H9 (cell line): ENCODE measurements at regions not wholly inside any gene's neighbourhood (a gene's known extent, or its start where the extent isn't known, plus 50 kb on each side); places are given as distances from the start of the nearest gene placed in this dataset.

Experiments used
- DNase-seq: peaks from one replicate; pipeline ENCODE4 v3.0.0-alpha.2; 2017
- H2AFZ ChIP-seq: one replicate; pipeline ENCODE4 v1.6.1; 2013; ENCODE audit warnings: mild to moderate bottlenecking, low read length, control low read depth, moderate library complexity
- H2AK5ac ChIP-seq: 2 replicates; pipeline ENCODE4 v1.6.1; 2013; ENCODE audit warnings: low read length, control low read depth, mixed read lengths; ENCODE audit not compliant: insufficient read length
- H2BK120ac ChIP-seq: one replicate; pipeline ENCODE4 v1.6.1; 2013; ENCODE audit warnings: low read depth, mild to moderate bottlenecking, low read length, control low read depth, inconsistent platforms; ENCODE audit not compliant: poor library complexity, severe bottlenecking
- H2BK12ac ChIP-seq: 2 replicates; pipeline ENCODE4 v1.6.1; 2013; ENCODE audit warnings: low read length, control low read depth, mixed read lengths, low read depth; ENCODE audit not compliant: insufficient read length
- H2BK15ac ChIP-seq: 2 replicates; pipeline ENCODE4 v1.6.1; 2013; ENCODE audit warnings: low read depth, low read length, control low read depth
- H2BK20ac ChIP-seq: one replicate; pipeline ENCODE4 v1.6.1; 2013; ENCODE audit warnings: low read depth, mild to moderate bottlenecking, low read length, control low read depth, inconsistent platforms; ENCODE audit not compliant: poor library complexity, severe bottlenecking
- H2BK5ac ChIP-seq: 2 replicates; pipeline ENCODE4 v1.6.1; 2013; ENCODE audit warnings: low read length, control low read depth, mixed read lengths; ENCODE audit not compliant: insufficient read length
- H3K14ac ChIP-seq: 2 replicates; pipeline ENCODE4 v1.6.1; 2013; ENCODE audit warnings: low read length, control low read depth; ENCODE audit not compliant: insufficient read depth
- H3K18ac ChIP-seq: 2 replicates; pipeline ENCODE4 v1.6.1; 2013; ENCODE audit warnings: low read depth, mild to moderate bottlenecking, mixed read lengths, low read length, control low read depth; ENCODE audit not compliant: insufficient read length
- H3K23ac ChIP-seq: 2 replicates; pipeline ENCODE4 v1.6.1; 2013; ENCODE audit warnings: low read length, control low read depth, mixed read lengths, low read depth; ENCODE audit not compliant: insufficient read length
- H3K23me2 ChIP-seq: 2 replicates; pipeline ENCODE4 v1.6.1; 2013; ENCODE audit warnings: low read depth, mild to moderate bottlenecking, mixed read lengths, low read length, control low read depth; ENCODE audit not compliant: insufficient read length, poor library complexity, severe bottlenecking
- H3K27ac ChIP-seq: 2 replicates; pipeline ENCODE4 v1.5.1; 2013; ENCODE audit warnings: low read length, control low read depth, mixed read lengths, low read depth; ENCODE audit not compliant: insufficient read length
- H3K27me3 ChIP-seq: 2 replicates; pipeline ENCODE4 v1.6.1; 2013; ENCODE audit warnings: low read length, control low read depth, inconsistent platforms; ENCODE audit not compliant: insufficient read depth
- H3K4ac ChIP-seq: 2 replicates; pipeline ENCODE4 v1.6.1; 2013; ENCODE audit warnings: low read depth, mild to moderate bottlenecking, control low read depth, inconsistent platforms, low read length, moderate library complexity
- H3K4me1 ChIP-seq: 2 replicates; pipeline ENCODE4 v1.6.1; 2013; ENCODE audit warnings: low read length, control low read depth, inconsistent platforms; ENCODE audit not compliant: insufficient read depth
- H3K4me2 ChIP-seq: 2 replicates; pipeline ENCODE4 v1.6.1; 2013; ENCODE audit warnings: low read length, control low read depth, mixed read lengths; ENCODE audit not compliant: insufficient read length, insufficient read depth
- H3K56ac ChIP-seq: 2 replicates; pipeline ENCODE4 v1.6.1; 2013; ENCODE audit warnings: low read depth, mild to moderate bottlenecking, mixed read lengths, low read length, control low read depth; ENCODE audit not compliant: insufficient read length
- H3K79me1 ChIP-seq: 2 replicates; pipeline ENCODE4 v1.6.1; 2013; ENCODE audit warnings: low read depth, mild to moderate bottlenecking, moderate library complexity, low read length, control low read depth, inconsistent platforms; ENCODE audit not compliant: insufficient read depth, poor library complexity, severe bottlenecking
- H3K79me2 ChIP-seq: 2 replicates; pipeline ENCODE4 v1.6.1; 2013; ENCODE audit warnings: low read length, control low read depth, inconsistent platforms; ENCODE audit not compliant: insufficient read depth
- H3K9ac ChIP-seq: 2 replicates; pipeline ENCODE4 v1.6.1; 2013; ENCODE audit warnings: low read length, control low read depth, mixed read lengths; ENCODE audit not compliant: insufficient read length; ENCODE audit errors: extremely low read depth
- H3K9me3 ChIP-seq: one replicate; pipeline ENCODE4 v1.6.1; 2013; ENCODE audit warnings: low read depth, low read length, inconsistent platforms; ENCODE audit not compliant: control insufficient read depth
- H3T11ph ChIP-seq: one replicate; pipeline ENCODE4 v1.6.1; 2013; ENCODE audit warnings: mild to moderate bottlenecking, low read length, control low read depth, inconsistent platforms
- H4K20me1 ChIP-seq: one replicate; pipeline ENCODE4 v1.6.1; 2013; ENCODE audit not compliant: control insufficient read depth, insufficient read length, insufficient read depth
- H4K5ac ChIP-seq: 2 replicates; pipeline ENCODE4 v1.6.1; 2013; ENCODE audit warnings: low read depth, mild to moderate bottlenecking, mixed read lengths, low read length, control low read depth; ENCODE audit not compliant: insufficient read length
- H4K8ac ChIP-seq: replicated peaks from 2 replicates; pipeline ENCODE4 v1.6.1; 2013; ENCODE audit warnings: low read length, control low read depth, mixed read lengths, low read depth; ENCODE audit not compliant: insufficient read length
- H4K91ac ChIP-seq: 2 replicates; pipeline ENCODE4 v1.6.1; 2013; ENCODE audit warnings: low read depth, mild to moderate bottlenecking, moderate library complexity, mixed read lengths, low read length, control low read depth; ENCODE audit not compliant: insufficient read length
- H3K27ac Mint-ChIP-seq, 3 experiments: 2 replicates in 2 of 3; 3 replicates in 1 of 3; pipeline ENCODE4 v1.8.0; 2020 to 2021; ENCODE audit warnings: mixed read lengths in 3 of 3, mild to moderate bottlenecking in 1 of 3, moderate library complexity in 1 of 3
- H3K27me3 Mint-ChIP-seq: 2 replicates; pipeline ENCODE4 v1.8.0; 2021; ENCODE audit warnings: low read depth, mild to moderate bottlenecking, moderate library complexity, mixed read lengths
- H3K36me3 Mint-ChIP-seq, 3 experiments: 2 replicates in 2 of 3; 3 replicates in 1 of 3; pipeline ENCODE4 v1.8.0; 2020 to 2021; ENCODE audit warnings: low read depth in 3 of 3, mixed read lengths in 3 of 3; ENCODE audit not compliant: insufficient read depth in 1 of 3
- H3K4me1 Mint-ChIP-seq, 2 experiments: 2 replicates each; pipeline ENCODE4 v1.8.0; 2020; ENCODE audit warnings: mixed read lengths in 2 of 2
- H3K4me3 Mint-ChIP-seq, 2 experiments: 2 replicates in 1 of 2; 3 replicates in 1 of 2; pipeline ENCODE4 v1.8.0; 2020 to 2021; ENCODE audit warnings: mild to moderate bottlenecking in 2 of 2, mixed read lengths in 2 of 2, moderate library complexity in 1 of 2
- H3K9me3 Mint-ChIP-seq, 2 experiments: 2 replicates in 1 of 2; 3 replicates in 1 of 2; pipeline ENCODE4 v1.8.0; 2020; ENCODE audit warnings: mild to moderate bottlenecking in 2 of 2, mixed read lengths in 2 of 2, moderate library complexity in 1 of 2
- WGBS: extraction: QIAGEN DNeasy Blood & Tissue Kit; methylation state at CpG from one replicate; pipeline ENCODE4 v1.1.7; 2013; ENCODE audit warnings: missing lambda C conversion rate, low lambda C conversion rate, mixed read lengths; ENCODE audit not compliant: insufficient read length; ENCODE audit errors: extremely low coverage; 5-methylcytosine and 5-hydroxymethylcytosine counted together
- TF ChIP-seq, protein P1 (sequence below): fragments of 200-600 bp; sonication (generic); conservative IDR thresholded peaks from 3 replicates; pipeline ENCODE4 v1.8.0; 2021; ENCODE audit warnings: antibody characterized with exemption, mild to moderate bottlenecking

DNA sequence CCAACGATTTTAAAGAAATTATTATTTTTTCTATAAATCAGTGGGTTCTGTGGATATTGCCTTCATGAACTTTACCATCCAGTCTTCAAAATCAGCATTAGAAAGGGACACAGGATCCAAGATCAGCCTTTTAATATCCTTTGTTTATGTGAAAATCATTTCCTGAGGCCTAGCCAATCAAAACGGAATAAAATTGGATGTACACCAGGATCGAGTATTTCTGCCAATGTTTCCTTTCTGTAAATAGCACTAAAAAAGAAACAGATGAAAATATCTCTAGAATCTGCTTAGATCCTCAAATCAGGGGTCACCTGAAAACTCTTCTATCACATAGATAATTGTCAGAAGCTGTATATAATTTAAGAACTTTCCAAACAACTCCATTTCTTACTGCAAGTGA, 1598.5 kb downstream of the LRRC4C start:
- no peak overlapping the region for H4K5ac ChIP-seq
- no peak overlapping the region for H2AFZ ChIP-seq
- no peaks in the 10 kb centered on the region for H3K4me1 ChIP-seq
- no CpG with 5 or more reads among the region's 3 CpGs for WGBS
- H3K79me1 ChIP-seq, result no peaks in the 10 kb centered on the region
- H3K9ac ChIP-seq, result no peak overlapping the region
- DNase-seq, result no peak
- no peaks in the 10 kb centered on the region for H3K27me3 Mint-ChIP-seq
- no peaks in the 10 kb centered on the region for H3K4me1 Mint-ChIP-seq
- no peaks in the 10 kb centered on the region; a peak in 2 of 7 replicates for H3K36me3 Mint-ChIP-seq
- H3K23ac ChIP-seq, result no peak overlapping the region
- no peak overlapping the region for H2BK120ac ChIP-seq
- no peak overlapping the region for H2AK5ac ChIP-seq
- H3K27ac ChIP-seq, result no peak overlapping the region
- H3K4me3 Mint-ChIP-seq, result no peak overlapping the region
- H3K79me2 ChIP-seq, result no peaks in the 10 kb centered on the region
- no peak overlapping the region for H3K14ac ChIP-seq
- H4K91ac ChIP-seq, result no peak overlapping the region
- H3K23me2 ChIP-seq, result no peaks in the 10 kb centered on the region
- H4K20me1 ChIP-seq, result no peaks in the 10 kb centered on the region
- no peak overlapping the region for H2BK15ac ChIP-seq
- no peak overlapping the region for H2BK5ac ChIP-seq
- no peak overlapping the region for H3K27ac Mint-ChIP-seq
- H3K18ac ChIP-seq, result no peak overlapping the region
- H3T11ph ChIP-seq, result no peak overlapping the region
- H3K4me2 ChIP-seq, result no peak overlapping the region
- H3K56ac ChIP-seq, result no peak overlapping the region
- H3K27me3 ChIP-seq, result no peaks in the 10 kb centered on the region
- H2BK12ac ChIP-seq, result no peak overlapping the region
- peaks cover 7 to 8% of the 10 kb centered on the region in 2 experiments; a peak in 4 of 5 replicates for H3K9me3 Mint-ChIP-seq
- H4K8ac ChIP-seq, result no peak overlapping the region
- H3K4ac ChIP-seq, result no peak overlapping the region
- TF ChIP-seq, protein P1, sequence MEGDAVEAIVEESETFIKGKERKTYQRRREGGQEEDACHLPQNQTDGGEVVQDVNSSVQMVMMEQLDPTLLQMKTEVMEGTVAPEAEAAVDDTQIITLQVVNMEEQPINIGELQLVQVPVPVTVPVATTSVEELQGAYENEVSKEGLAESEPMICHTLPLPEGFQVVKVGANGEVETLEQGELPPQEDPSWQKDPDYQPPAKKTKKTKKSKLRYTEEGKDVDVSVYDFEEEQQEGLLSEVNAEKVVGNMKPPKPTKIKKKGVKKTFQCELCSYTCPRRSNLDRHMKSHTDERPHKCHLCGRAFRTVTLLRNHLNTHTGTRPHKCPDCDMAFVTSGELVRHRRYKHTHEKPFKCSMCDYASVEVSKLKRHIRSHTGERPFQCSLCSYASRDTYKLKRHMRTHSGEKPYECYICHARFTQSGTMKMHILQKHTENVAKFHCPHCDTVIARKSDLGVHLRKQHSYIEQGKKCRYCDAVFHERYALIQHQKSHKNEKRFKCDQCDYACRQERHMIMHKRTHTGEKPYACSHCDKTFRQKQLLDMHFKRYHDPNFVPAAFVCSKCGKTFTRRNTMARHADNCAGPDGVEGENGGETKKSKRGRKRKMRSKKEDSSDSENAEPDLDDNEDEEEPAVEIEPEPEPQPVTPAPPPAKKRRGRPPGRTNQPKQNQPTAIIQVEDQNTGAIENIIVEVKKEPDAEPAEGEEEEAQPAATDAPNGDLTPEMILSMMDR, result no peak
- no peak overlapping the region for H2BK20ac ChIP-seq
- H3K9me3 ChIP-seq, result no peaks in the 10 kb centered on the region
